ENCODE measurements at regions not wholly inside any gene's neighbourhood (a gene's known extent, or its start where the extent isn't known, plus 50 kb on each side); places are given as distances from the start of the nearest gene placed in this dataset.

DNA sequence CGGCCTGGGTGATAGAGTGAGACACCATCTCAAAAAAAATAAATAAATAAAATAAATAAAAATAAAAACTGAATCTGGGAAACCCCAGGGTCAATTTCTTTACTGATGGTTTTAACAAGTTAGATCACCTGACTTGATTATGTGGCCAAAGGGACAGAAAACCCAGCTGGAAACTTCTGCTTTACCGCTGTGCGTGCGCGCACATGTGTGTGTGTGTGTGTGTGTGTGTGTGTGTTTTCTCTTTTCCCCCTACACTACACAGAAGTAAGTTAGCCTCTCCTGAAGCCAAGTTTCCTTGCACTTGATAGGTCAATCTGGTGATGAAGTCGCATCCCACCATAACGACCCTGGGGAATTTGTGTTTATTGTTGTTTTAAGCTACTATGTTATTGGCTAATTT is 105.3 kb upstream of the AMN1 start:
- TF ChIP-seq, protein P1, sequence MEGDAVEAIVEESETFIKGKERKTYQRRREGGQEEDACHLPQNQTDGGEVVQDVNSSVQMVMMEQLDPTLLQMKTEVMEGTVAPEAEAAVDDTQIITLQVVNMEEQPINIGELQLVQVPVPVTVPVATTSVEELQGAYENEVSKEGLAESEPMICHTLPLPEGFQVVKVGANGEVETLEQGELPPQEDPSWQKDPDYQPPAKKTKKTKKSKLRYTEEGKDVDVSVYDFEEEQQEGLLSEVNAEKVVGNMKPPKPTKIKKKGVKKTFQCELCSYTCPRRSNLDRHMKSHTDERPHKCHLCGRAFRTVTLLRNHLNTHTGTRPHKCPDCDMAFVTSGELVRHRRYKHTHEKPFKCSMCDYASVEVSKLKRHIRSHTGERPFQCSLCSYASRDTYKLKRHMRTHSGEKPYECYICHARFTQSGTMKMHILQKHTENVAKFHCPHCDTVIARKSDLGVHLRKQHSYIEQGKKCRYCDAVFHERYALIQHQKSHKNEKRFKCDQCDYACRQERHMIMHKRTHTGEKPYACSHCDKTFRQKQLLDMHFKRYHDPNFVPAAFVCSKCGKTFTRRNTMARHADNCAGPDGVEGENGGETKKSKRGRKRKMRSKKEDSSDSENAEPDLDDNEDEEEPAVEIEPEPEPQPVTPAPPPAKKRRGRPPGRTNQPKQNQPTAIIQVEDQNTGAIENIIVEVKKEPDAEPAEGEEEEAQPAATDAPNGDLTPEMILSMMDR (IDR thresholded peaks at IDR 0.05) = no peak
- TF ChIP-seq POLR2AphosphoS5 (IDR thresholded peaks at IDR 0.05) (no peak), EP300 (IDR thresholded peaks at IDR 0.05) (no peak), POLR2A (IDR thresholded peaks at IDR 0.05) (no peak)
